HG02763 (cell line): ENCODE measurements at regions not wholly inside any gene's neighbourhood (a gene's known extent, or its start where the extent isn't known, plus 50 kb on each side); places are given as distances from the start of the nearest gene placed in this dataset.

ENCODE experiments used
- ATAC-seq: cut with Tn5 transposase; IDR thresholded peaks from one replicate; pipeline ENCODE4 v1.9.1; 2021; ENCODE audit warnings: mild to moderate bottlenecking, moderate library complexity; ENCODE audit not compliant: unreplicated experiment

DNA sequence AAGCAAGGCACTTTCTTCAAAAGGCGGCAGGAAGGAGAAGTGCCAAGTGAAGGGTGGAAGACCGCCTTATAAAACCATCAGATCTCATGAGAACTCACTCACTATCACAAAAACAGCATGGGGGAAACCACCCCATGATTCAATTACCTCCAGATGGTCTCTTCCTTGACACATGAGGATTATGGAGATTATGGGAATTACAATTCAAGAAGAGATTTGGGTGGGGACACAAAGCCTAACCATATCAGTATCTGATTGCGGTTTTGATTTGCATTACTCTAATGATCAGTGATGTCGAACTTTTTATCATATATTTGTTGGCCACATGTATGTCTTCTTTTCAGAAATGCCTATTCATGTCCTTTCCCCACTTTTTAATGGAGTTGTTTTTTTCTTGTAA, 549.3 kb upstream of the IL12A start:
- no peak for ATAC-seq

DNA sequence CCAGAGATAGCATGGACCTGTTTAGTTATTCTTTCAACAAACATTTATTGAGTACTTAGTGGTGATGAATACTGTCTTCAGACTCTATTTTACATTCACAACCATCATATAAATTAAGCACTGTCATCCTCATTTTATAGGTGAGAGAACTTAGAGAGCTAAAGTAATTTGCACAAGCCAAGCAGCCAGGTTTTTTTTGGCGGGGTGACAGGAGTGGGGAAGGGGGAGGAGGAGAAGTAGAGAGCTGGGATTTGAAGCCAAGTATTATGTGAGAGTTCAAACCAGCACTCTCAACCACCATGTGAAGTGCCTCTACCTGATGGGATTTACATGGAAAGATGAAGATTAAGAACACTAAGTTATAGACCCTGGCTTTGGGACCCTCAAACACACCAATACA, 547.4 kb upstream of the IL12A start:
- ATAC-seq, result no peak

GRCh38 chr3:159443266-159443665, 545.4 kb upstream of the IL12A start:
- ATAC-seq, result no peak

DNA sequence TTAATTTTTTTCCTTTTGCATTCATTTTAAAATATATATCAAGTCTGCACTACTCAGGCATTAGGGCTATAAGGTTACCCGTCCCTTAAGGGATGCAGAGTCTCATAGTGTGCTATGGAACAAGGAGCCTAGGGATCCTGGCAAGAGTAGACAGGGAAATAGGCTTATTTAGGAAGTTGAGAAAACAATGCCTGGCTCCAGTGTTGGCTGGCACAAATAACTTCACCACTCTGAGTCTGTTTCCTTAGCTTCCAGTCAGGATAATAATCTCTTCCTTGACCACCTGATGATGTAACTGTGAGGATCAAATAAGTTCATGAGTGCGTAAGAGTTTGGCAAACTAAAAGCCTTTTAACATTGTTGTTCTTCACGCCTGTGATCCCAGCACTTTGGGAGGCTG, 540.8 kb upstream of the IL12A start:
- no peak for ATAC-seq

DNA sequence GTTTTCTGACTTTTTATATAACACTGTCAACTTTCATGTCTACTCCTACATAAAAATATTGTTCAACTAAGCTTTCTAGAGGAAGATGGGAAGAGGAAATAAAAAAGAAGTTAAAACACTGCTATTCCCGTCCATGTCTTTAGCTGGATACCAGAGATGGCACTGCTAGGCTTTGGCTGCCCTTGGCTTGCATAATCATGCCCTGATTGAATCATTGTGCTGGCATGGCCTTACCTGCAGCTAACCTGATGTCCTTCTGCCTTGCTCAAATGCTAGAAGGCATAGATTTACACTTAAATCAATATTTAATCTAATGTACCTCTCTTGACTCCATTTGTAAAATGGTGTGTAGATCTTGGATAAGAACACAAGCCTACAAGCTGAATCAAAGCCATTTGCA, 539.7 kb upstream of the IL12A start:
- ATAC-seq, result no peak

GRCh38 chr3:159451067-159451466, 537.6 kb upstream of the IL12A start:
- ATAC-seq, result no peak

DNA sequence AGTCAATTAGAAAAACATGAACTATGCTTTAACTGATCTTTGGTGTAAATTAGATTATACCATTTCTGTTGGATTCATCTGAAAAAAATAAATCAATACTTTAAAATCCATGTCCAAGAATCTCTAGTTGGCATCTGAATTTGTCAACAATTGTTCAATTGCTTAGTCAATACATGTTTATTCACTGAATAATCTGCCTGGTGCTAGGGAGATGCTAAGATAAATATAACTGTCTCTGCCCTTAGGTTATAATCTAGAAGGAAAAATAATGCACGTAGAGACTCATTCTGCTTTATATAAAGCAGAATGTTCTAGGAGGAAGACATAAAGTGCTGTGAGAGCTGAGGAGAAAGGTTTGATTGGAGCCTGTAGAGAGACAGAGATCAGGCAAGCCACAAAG, 537.2 kb upstream of the IL12A start:
- ATAC-seq, result no peak

DNA sequence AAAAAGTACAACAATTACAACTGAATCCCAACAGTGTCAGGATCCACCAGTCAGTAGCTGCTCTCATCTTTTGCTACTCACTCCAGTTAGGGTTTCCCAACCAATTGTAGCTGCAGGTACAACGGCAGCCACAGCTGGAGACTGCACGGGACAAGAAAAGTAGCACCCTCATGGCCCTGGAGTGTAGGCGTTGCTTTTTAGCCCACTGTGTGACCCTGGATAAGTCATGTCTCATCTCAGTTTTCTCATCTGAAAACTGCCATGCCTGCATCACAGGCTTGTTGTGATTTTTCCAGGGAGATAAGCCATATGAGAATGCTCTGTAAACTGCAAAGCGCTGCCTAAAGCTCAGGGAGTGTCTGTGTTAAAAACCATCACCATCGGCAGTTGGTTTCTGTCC, 535.6 kb upstream of the IL12A start:
- ATAC-seq, result no peak

- no peak for ATAC-seq
These were observed 534.7 kb upstream of the IL12A start for GRCh38 chr3:159453945-159454344.

- ATAC-seq, result no peak
These were observed 532.9 kb upstream of the IL12A start for GRCh38 chr3:159455741-159456181.

DNA sequence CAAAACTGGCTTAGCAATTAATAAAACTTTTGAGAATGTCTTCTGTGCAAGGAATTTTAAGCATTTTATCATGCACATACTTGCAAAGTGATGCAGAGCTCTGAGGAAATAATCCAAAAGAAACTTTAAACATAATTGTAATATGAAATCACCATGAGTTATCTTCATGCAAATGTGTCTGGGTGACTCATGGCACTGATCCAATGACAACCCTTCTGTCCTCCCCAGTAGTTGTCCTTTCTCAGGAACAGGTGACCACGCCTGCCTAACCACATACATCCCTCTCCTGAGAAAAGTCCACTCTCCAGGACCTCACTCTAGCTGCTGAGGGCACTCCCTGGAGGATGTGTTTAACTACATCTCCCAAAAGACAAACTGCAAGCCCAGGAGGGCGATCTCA, 530.6 kb upstream of the IL12A start:
- ATAC-seq, result no peak

GRCh38 chr3:159458982-159459381, 529.7 kb upstream of the IL12A start:
- ATAC-seq, result no peak

- ATAC-seq, result no peak
These were observed 516.0 kb upstream of the IL12A start for GRCh38 chr3:159472611-159473010.

DNA sequence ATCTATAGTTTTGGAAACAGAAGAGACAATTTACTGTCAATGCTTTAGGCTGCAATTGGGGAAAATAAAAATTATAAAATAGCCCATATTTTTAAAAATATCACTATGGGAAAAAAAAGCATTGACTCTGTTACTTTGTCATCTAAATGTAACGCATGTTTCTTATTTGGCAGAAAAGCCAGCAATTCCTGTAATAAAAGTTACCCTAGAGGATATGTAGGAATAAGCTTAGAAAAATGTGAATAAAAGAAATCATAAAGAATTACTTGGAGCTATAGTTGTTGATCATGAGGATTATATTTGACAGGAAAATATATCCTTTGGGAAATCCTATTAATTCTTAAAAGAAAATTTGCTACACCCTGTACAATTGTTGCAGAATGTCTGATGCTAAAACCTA, 515.4 kb upstream of the IL12A start:
- ATAC-seq, result no peak

DNA sequence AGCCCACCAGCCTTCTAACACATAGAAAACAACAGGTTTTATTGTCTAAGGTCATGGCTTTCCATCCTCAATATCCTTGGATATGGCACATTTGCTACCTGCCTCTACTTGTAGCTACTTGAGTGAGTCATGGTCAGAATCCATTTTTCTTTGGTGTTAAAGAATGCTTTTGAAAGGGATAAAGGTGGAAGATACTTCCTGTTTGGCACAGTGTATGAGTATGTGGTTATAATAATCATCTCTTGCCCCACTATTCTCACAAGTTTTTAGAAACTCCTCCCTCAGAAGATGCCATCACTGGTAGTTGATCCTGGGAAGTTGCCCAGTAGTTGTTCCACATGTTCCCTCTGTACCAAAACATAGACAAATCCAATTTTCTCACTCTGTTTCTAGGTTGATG, 508.6 kb upstream of the IL12A start:
- ATAC-seq, result no peak

- ATAC-seq, result no peak
These were observed 506.2 kb upstream of the IL12A start for GRCh38 chr3:159482241-159482993.

- no peak for ATAC-seq
These were observed 505.7 kb upstream of the IL12A start for GRCh38 chr3:159482994-159483367.

GRCh38 chr3:159486580-159486979, 502.1 kb upstream of the IL12A start:
- no peak for ATAC-seq

DNA sequence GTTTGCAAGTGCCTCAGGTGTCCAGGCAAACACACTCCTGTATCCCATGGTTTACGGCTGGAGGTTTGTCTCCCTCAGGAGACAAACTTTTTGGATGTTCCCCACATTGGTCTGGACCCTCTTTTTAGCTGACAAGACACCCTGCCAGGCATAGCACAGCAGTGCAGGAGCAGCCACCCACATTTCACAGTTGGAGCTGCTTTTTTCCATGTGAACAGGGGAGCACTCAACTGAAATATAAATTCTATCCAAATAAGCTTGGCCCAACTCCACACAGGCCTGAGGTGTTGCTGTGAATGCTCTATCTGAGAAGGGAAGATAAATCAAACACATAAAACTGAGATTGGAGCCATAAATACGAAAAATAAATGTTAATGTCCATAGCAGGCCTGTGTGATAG, 501.3 kb upstream of the IL12A start:
- no peak for ATAC-seq

- no peak for ATAC-seq
These were observed 500.0 kb upstream of the IL12A start for GRCh38 chr3:159488602-159489001.

GRCh38 chr3:159497361-159497760, 491.3 kb upstream of the IL12A start:
- ATAC-seq, result no peak

GRCh38 chr3:159499031-159499793, 489.4 kb upstream of the IL12A start:
- ATAC-seq, result no peak

- ATAC-seq, result no peak
These were observed 487.6 kb upstream of the IL12A start for GRCh38 chr3:159501029-159501428.
